GM12864 (cell line): ENCODE measurements at regions not wholly inside any gene's neighbourhood (a gene's known extent, or its start where the extent isn't known, plus 50 kb on each side); places are given as distances from the start of the nearest gene placed in this dataset.
"Not testable (repeated sequence)": the region's sequence is repeated elsewhere in the genome, so short reads cannot be mapped to it uniquely, and the experiment has no call there.

ENCODE experiments used
- DNase-seq: peaks from one replicate; pipeline ENCODE4 v3.0.0-alpha.2; 2011; ENCODE audit warnings: low read depth
- H3K4me3 ChIP-seq: 2 replicates; pipeline ENCODE4 v1.5.1; 2011; ENCODE audit warnings: mild to moderate bottlenecking, low read depth, low read length, control low read depth
- TF ChIP-seq, protein P1 (sequence below): IDR thresholded peaks from 2 replicates; pipeline ENCODE4 v1.5.1; 2011; ENCODE audit warnings: low read depth, mild to moderate bottlenecking, moderate library complexity, low read length, control low read depth, inconsistent platforms; ENCODE audit errors: missing control alignments

DNA sequence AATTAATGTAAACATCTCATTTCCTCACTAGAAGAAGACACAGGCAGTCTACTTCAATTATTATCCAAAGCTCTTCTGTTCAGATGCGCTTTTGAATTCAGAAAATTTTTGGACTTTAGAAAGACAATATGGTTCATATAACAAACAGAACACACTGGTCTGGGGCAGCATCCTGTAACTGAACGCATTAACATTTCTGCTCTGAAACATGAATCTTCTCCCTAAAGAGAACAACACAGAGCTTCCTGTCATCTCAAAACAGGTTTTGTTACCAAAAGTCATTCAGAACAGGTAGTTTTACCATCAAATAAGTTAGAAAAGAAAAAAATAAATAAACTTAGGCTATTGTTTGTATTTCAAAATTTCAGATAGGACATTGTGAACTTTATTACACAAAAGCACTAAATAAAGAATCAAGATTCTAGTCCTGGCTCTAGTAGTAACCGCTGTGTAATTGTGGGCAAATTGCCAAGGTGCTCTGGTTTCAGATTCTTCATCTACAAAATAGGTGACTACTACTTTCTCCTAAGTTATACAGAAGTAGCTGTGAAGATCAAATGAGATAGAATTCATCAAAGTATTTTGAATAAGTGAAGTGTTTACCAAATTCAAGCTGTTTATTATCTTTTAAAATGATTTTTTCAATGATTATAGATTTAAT lies 252.3 kb upstream of the RASGEF1B start:
- DNase-seq = no peak
- TF ChIP-seq, protein P1, sequence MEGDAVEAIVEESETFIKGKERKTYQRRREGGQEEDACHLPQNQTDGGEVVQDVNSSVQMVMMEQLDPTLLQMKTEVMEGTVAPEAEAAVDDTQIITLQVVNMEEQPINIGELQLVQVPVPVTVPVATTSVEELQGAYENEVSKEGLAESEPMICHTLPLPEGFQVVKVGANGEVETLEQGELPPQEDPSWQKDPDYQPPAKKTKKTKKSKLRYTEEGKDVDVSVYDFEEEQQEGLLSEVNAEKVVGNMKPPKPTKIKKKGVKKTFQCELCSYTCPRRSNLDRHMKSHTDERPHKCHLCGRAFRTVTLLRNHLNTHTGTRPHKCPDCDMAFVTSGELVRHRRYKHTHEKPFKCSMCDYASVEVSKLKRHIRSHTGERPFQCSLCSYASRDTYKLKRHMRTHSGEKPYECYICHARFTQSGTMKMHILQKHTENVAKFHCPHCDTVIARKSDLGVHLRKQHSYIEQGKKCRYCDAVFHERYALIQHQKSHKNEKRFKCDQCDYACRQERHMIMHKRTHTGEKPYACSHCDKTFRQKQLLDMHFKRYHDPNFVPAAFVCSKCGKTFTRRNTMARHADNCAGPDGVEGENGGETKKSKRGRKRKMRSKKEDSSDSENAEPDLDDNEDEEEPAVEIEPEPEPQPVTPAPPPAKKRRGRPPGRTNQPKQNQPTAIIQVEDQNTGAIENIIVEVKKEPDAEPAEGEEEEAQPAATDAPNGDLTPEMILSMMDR = no peak
- H3K4me3 ChIP-seq = no peak overlapping the region

DNA sequence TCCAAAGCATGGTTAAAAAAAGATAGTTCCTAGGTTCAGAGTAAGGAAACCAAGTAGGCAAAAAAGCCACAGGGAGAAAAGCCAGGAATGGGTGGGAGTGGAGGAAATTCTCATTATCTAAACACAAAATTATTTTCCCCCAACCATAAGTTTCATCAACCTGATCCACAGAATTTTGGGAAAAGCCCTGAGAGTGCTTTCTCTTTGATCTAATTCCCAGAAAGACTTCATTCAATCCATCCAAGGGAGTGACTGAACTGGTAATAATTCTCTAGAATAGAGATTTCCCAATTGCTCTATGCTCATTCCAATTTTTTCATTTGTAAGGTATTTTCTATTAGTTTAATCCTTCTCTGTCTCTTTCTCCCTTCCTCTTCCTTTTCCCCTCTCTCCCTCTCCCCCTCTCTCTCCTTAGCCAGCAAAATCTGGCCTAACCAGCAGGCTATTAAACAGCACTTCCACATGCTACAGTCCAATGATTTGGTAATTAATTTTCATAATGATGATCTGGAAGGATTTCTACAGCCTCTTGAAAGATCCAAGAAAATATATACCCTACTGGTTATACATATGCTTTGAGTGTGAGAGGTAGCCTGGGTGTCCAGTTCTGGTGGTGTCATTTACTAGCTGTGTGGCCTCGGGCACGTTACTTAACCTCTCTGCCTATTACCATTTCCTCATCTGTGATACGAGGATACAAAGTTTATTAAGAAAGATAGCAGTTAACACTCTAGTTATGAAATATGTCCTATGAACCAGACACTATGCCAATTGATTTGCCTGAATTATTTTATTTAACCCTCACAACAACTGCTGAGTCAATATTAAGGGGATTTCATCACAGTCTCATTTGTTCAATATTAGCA lies 251.5 kb upstream of the RASGEF1B start:
- TF ChIP-seq, protein P1 = no peak
- no peak for DNase-seq
- no peak overlapping the region for H3K4me3 ChIP-seq

DNA sequence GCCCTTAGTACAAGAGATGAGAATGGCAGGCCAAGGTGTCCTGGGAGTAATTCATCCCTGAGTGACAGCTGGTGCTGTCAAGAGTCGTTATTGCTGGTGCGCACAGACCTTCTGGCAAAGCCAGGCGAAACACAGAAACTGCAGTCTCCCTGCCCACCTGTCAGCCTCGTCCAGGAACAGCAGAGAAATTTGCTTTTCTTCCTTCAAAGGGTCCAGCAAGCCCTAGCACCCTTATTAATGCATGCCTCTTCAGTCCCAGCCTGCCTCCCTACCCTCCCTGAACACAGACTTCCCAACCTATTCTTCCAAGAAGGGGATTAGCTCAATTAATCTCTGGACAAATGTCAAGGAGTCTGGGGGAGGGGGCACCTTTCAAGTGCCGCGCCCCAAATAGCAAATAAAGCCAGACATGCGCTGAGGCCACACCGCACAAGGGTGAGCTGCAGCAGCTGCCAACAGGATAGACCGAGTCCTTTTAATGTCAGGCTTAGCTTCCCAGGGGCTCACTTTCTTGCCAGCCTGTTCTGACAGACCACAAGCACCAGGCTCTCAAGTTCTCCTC lies 250.7 kb upstream of the RASGEF1B start:
- H3K4me3 ChIP-seq = no peak overlapping the region
- no peak for DNase-seq
- TF ChIP-seq, protein P1 = no peak

DNA sequence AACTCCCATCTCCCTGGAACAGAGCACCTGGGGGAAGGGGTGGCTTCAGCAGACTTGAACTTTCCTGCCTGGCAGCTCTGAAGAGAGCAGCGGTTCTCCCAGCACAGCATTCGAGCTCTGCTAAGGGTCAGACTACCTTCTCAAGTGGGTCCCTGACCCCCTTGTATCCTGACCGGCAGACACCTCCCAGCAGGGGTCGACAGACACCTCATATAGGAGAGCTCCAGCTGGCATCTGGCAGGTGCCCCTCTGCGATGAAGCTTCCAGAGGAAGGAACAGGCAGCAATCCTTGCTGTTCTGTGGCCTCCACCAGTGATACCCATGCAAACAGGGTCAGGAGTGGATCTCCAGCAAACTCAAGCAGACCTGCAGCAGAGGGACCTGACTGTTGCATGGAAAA lies 244.1 kb upstream of the RASGEF1B start:
- no peak for DNase-seq
- no peak overlapping the region for H3K4me3 ChIP-seq
- TF ChIP-seq, protein P1 = no peak

DNA sequence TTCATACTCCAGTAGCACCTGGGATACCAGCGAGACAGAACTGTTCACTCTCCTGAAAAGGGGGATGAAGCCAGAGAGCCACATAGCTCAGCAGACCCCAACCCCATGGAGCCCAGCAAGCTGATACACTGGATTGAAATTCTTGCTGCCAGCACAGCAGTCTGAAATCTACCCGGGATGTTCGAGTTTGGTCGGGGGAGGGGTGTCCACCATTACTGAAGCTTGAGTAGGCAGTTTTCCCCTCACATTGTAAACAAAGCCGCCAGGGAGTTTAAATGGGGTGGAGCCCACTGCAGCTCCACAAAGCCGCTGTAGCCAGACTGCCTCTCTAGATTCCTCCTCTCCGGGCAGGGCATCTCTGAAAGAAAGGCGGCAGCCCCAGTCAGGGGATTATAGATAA lies 243.7 kb upstream of the RASGEF1B start:
- not testable (repeated sequence) for DNase-seq, H3K4me3 ChIP-seq

DNA sequence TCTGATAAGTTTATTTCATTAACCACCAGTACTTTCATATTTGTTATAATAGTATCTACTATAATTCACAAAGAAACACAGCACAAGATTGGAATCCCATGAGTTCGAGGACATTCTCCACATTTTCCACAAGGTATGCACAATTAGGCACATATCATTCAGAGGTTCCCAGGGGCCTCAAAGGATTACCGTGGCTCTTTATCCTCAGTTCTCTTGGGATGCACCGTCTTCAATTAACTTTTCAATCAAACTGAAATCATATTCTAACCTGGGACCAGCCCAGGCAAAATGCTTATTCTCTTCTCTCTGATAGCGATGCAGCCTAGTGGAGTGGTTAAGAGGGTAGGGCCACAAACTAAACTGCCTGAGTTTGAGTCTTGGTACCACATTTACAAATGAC lies 242.6 kb upstream of the RASGEF1B start:
- TF ChIP-seq, protein P1 = no peak
- no peak overlapping the region for H3K4me3 ChIP-seq
- DNase-seq = no peak

DNA sequence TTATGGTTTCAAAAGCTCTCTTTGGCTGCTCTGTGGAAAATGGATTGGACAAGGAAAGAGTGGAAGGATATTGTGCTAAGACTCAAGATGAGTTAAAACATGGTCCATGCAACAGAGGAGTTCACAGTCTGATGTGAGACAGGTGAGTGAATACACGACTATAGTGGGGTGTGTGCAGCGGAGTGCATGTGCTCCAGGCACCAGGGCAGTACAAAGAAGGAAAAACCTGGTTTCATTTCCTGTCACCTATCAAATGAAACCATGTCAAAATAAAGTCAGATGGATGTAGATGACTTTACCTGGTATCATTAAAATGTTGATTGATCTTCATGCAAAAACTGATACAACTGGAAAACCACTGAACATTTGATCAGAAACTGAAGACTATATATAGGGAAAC lies 241.0 kb upstream of the RASGEF1B start:
- no peak overlapping the region for H3K4me3 ChIP-seq
- TF ChIP-seq, protein P1 = no peak
- no peak for DNase-seq
